GM18511 (cell line): ENCODE measurements at regions not wholly inside any gene's neighbourhood (a gene's known extent, or its start where the extent isn't known, plus 50 kb on each side); places are given as distances from the start of the nearest gene placed in this dataset.
"Not testable (repeated sequence)": the region's sequence is repeated elsewhere in the genome, so short reads cannot be mapped to it uniquely, and the experiment has no call there.

Experiments used
- ATAC-seq: cut with Tn5 transposase; IDR thresholded peaks from one replicate; pipeline ENCODE4 v1.9.1; 2021; ENCODE audit warnings: mild to moderate bottlenecking, moderate library complexity; ENCODE audit not compliant: unreplicated experiment

DNA sequence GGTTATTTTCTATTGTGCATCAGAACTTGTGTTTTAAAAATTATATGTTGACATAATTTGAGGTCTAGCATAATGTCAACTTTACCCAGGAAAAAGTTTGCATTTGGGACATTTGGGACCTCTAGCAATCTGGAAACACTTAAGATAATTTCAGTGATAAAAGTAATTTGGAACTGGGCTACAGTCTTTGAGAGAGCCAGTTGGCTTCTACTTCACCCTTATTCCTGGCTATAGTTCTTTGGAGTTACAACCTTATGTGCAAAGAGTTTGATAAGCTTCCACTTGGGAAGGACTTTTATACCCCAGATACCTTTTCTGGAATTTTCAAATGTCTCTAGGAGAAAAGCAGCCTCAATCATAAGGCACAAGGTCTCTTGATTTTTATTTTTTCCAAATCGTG lies 139.3 kb downstream of the ARRDC3 start:
- no peak for ATAC-seq

GRCh38 chr5:91243286-91243685 lies 139.8 kb downstream of the ARRDC3 start:
- no peak for ATAC-seq

GRCh38 chr5:91241460-91241859 lies 141.7 kb downstream of the ARRDC3 start:
- not testable (repeated sequence) for ATAC-seq

GRCh38 chr5:91240175-91240574 lies 142.9 kb downstream of the ARRDC3 start:
- ATAC-seq: no peak

DNA sequence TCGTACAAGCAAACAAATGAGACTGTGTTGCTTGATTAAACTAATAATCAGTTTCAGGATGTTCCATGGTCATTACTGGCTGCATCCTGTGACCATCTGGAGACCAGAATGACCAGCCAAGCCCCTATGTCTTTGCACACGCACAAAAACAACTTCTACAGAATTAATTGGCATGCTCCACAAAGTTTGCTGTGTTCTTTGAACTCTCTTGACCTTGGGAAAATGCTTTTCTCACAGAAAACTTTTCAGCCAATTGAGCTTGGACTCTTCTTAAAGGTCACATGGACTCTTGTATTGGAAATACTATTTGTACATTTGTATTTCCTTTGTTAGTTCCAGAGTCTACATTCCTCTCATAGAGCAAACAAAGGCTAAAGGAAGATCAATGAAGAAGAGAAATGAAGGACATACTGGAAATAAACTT lies 147.8 kb downstream of the ARRDC3 start:
- ATAC-seq: no peak

- no peak for ATAC-seq
Observed at GRCh38 chr5:91232523-91232922, 150.6 kb downstream of the ARRDC3 start.

- no peak for ATAC-seq
Observed at GRCh38 chr5:91229031-91229727, 153.9 kb downstream of the ARRDC3 start.

- no peak for ATAC-seq
Observed at GRCh38 chr5:91228188-91228587, 154.9 kb downstream of the ARRDC3 start.

DNA sequence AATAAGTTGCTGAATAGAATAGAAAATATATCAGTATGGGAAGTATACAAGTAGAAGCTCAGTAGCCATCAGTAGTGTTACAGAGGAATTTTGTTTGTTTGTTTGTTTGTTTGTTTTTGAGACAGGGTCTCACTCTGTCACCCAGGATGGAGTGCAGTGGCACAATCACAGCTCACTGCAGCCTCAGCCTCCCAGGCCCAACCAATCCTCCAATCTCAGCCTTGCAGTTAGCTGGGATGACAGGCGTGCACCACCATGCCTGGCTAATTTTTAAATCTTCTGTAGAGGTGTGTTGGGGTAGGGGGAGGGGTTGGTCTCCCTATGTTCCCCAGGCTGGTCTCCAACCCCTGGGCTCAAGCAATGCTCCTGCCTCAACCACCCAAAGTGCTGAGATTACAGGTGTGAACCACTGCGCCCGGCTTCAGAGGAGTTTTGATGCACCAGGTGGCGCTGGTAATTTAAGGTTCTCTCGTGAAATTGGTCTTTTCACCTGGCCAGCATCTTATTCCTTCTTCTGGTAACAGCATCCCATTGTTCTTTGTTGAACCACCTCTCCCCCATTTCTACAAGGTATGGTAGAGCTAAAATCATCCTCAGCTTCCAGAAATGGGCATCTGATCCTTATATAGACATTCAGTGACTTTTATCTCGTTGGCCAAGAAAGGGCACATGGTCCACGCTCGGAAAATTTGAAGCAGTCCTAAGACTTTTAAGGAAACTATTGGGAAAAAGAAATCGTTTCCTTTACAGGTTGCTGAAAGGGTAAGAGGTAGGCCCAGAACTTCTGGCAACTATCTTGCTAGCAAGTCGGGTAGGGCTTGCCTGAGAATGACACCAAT lies 157.1 kb downstream of the ARRDC3 start:
- peak; percentile 83 for ATAC-seq

DNA sequence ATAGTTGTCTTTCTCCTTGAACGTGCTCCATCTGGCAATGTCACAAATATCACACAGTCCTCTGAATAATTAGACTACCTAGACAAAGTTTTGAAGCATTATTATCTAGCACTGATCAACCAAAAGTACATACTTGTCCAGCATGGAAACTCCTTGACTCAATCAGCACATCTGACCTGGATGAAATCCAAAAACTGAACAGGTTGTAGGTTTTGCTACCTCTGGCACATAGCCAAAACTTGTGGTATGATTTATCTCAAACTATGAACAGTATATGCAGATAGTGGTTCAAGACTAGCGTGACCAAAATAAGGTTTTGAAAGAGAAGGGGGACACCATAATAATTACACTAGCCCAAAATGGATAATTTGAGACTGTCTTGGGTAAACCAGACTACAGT lies 158.1 kb downstream of the ARRDC3 start:
- no peak for ATAC-seq

DNA sequence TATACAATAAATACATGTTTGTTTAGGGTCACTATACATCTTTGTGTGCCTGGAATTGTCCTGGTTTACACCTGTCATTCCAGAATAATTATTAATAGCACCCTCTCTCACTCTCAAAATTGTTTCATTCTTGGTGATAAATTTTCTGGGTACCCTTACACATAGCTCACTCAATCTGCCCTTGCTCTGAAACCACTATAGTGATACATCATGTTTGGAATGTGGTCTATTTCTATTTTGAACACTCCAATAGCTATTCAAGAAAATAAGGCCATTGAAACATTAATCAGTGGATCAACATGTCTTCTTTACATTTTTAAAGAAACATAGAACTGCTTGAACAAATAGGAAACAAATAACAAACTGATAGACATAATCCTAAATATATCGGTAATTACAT lies 158.7 kb downstream of the ARRDC3 start:
- ATAC-seq: no peak

DNA sequence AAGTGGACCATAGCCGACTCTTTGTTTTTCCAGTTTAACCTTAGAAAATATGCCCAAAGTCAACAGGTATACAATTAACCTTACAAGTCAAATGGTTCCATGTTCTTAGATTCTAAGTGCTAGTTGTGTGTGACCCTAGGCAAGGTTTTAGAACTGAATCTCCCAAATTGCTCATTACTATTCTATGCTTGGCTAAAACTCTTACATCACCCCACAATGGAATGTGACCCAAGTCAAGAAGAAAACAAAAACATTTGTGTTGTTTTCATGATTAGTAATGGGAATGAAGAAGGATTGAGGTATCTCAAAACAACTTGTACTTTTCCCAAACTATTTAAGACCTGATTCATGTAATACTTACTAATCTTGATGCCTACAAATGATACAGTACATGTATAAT lies 159.2 kb downstream of the ARRDC3 start:
- no peak for ATAC-seq

DNA sequence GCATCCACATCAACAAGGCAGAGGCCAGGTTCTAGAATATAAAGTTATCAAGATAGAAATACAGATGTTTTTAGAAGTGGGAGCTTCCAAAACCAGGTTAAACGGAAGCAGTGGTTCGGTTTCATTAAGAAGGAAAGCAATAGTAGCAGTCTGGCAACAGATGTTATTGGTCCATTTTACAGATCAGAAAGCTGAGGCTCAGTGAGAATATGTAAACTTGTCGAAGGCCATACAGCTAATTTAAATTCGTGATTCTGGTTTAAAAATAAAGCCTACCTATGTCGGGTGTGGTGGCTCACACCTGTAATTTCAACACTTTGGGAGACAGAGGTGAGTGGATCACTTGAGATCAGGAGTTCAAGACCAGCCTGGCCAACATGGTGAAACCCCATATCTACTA lies 160.6 kb downstream of the ARRDC3 start:
- no peak for ATAC-seq

- no peak for ATAC-seq
Observed at GRCh38 chr5:91221917-91222316, 161.2 kb downstream of the ARRDC3 start.

DNA sequence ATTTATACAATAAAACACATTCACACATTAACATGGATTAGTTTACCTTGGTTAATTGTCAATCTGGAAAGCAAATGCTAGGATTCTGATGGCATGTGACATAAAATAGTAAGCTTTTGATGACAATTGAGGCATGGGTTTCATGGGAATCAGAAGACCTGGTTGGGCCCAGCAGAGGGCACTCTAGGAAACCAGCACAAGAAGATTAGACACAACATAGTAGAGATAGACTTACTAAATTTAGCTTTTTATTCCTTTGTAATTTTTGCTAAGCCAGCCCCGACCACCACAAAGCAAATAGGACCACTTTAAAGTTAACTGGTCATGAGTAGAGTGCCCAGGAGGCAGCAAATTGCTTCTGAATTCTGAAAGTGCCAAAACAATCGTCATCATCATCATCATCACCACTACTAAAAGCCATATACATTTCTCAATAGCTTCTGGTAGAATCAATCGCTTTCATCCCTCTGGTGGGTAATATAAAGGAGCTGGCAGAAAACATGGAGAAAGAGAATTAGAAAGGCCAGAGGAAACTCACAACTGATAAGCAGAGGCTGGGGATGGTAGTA lies 163.2 kb downstream of the ARRDC3 start:
- no peak for ATAC-seq

DNA sequence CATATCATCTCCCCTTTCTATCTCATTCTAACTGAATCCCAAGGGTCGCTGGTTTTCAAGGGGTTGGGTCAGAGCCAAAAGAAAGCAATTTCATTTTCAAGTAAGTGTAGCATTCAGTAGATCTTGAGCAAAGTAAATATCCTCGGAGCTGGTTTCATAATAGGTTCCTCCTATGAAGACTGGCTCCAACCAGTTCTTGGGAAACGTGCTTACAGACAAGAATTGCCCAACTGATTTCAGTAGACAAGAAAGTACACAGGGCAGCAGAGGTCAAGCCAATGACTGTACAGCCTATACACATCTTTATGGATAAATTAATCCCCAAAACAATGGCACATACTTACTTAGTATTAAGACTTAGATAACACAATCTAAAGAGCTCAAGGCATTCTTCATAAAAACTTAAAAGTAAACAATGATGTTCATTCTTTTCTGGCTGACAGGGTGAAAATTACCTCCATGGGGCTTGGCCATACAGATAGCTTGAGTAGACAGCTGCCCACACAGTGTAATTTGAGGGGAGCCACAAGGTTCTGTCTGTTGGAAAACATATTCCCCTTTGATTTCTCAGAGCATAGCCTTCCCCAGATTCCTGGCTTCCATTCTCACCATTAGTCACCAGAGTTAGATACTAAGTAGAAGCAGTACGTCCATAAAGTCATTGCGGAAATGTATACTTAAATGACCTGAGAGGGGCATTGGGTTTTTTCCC lies 163.9 kb downstream of the ARRDC3 start:
- no peak for ATAC-seq

DNA sequence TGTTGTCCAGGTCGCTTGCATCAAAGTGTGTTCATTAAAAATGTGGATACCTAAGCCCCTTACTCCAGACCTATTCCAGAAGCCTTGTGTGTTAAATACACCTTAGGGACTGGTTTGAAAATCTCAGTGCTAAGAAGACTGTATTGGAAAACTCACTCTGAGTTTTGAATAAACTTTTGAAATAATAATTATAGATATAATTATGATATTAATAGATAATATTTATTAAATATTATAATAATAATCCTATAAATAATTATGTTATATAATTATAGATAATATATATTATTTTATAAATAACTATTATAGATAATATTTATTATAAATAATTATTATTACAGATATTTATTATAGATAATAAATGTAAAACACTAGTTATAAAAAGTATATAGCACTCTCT lies 165.3 kb downstream of the ARRDC3 start:
- no peak for ATAC-seq

DNA sequence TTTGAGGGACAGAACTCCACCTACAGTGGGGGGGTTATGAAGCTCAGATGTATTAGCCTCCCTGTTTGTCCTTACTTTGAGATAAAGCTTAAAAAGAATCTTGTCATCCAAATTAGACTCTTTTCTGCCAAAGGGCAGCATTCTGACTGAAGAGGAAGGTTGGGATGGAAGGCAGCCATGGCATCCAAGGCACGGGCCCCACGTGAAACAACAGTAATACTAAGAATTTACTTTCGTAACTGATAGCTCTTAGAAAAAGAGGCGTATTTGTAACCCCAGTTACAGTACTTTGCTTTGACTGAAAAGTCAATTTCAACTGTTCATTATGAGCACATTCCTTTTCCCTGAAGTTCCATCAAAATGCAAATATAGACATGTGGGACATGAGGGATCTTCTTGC lies 168.5 kb downstream of the ARRDC3 start:
- ATAC-seq: no peak
